ENCODE measurements at regions not wholly inside any gene's neighbourhood (a gene's known extent, or its start where the extent isn't known, plus 50 kb on each side); places are given as distances from the start of the nearest gene placed in this dataset.
"Not testable (repeated sequence)": the region's sequence is repeated elsewhere in the genome, so short reads cannot be mapped to it uniquely, and the experiment has no call there.

GRCh38 chr6:4661391-4661790 is 114.8 kb upstream of the CDYL start:
- no peak for DNase-seq
- intact Hi-C loops (cut with DNase I): no loop called here
- ATAC-seq (ENCODE audit: poor library complexity): no peak

GRCh38 chr6:4660377-4661321 is 115.6 kb upstream of the CDYL start:
- intact Hi-C loops (cut with DNase I): no loop called here
- DNase-seq (peak; percentile 44), ATAC-seq (ENCODE audit: poor library complexity) (peak; percentile 76)

DNA sequence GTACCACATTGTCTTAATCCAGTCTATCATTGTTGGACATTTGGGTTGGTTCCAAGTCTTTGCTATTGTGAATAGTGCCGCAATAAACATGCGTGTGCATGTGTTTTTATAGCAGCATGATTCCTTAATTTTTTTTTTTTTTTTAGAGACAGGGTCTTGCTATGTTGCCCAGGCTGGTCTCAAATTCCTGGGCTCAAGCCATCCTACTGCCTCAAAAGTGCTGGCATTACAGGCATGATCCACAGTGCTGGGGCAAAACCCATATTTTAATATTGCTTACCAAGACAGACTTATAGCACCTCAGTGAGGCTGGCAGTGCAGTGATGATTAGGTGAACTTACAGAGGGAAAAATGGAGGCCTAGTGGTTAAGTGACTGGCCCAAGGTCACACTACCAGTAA is 116.5 kb upstream of the CDYL start:
- intact Hi-C loops (cut with DNase I); ATAC-seq (ENCODE audit: poor library complexity); DNase-seq: not testable (repeated sequence)

DNA sequence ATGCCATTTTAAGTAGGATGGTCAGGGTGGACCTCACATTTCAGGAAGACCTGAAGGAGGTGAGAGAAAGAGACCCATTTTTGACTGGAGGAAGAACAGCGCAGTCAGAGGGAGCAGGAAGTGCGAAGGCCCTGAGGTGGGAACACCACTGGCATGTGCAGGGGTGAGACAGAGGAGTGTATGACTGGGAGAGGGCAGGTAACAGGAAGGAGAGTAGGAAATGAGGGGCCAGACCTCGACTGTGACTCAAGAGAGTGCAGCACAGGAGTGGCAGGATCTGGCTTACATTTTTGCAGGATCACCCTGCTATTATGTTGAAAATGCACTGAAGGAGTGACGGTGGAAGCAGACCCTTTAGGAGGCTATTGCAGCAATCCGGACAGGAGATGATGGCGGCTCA is 117.7 kb upstream of the CDYL start:
- intact Hi-C loops (cut with DNase I): no loop called here
- DNase-seq: no peak
- no peak for ATAC-seq (ENCODE audit: poor library complexity)

- intact Hi-C loops (cut with DNase I): no loop called here
- no peak for ATAC-seq (ENCODE audit: poor library complexity)
- DNase-seq: no peak
Observed at GRCh38 chr6:4656106-4656505, 120.1 kb upstream of the CDYL start.

GRCh38 chr6:4655196-4656025 is 120.8 kb upstream of the CDYL start:
- no peak for ATAC-seq (ENCODE audit: poor library complexity)
- intact Hi-C loops (cut with DNase I): no loop called here
- DNase-seq: no peak

- DNase-seq: no peak
- intact Hi-C loops (cut with DNase I): no loop called here
- no peak for ATAC-seq (ENCODE audit: poor library complexity)
Observed at GRCh38 chr6:4653141-4653540, 123.1 kb upstream of the CDYL start.

GRCh38 chr6:4651831-4652467 is 124.3 kb upstream of the CDYL start:
- intact Hi-C loops (cut with DNase I): no loop called here
- DNase-seq (no peak), ATAC-seq (ENCODE audit: poor library complexity) (no peak)

DNA sequence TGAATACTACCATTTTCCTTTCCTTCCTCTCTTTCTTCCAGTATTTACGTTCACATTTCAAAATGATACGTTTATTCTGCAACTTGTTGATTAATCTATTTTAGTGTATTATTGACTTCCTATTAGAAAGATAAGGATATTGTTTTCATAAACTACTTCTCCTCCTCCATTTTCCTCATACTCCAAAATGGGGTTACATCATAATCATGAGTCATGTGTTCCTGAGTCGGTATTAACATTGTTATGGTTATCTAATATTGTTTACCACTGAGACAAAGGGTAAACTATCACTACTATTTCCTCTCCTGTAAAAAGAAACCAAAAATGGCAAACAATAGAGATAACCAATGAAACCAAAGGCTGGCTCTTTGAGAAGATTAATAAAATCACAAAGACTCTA is 126.5 kb upstream of the CDYL start:
- intact Hi-C loops (cut with DNase I): loop anchor here (10.0 kb wide), 1 partner anchor 125 kb away; the partner anchor contains the start of gene CDYL
- ATAC-seq (ENCODE audit: poor library complexity): no peak
- DNase-seq: no peak

GRCh38 chr6:4647414-4648365 is 128.5 kb upstream of the CDYL start:
- ATAC-seq (ENCODE audit: poor library complexity) (peak; percentile 98), DNase-seq (peak; percentile 84)
- intact Hi-C loops (cut with DNase I): loop anchor here (10.0 kb wide), 1 partner anchor 127 kb away; the partner anchor contains the start of gene CDYL

GRCh38 chr6:4645713-4646360 is 130.4 kb upstream of the CDYL start:
- intact Hi-C loops (cut with DNase I): loop anchor here (10.0 kb wide), 1 partner anchor 129 kb away; the partner anchor contains the start of gene CDYL
- ATAC-seq (ENCODE audit: poor library complexity): no peak
- no peak for DNase-seq

DNA sequence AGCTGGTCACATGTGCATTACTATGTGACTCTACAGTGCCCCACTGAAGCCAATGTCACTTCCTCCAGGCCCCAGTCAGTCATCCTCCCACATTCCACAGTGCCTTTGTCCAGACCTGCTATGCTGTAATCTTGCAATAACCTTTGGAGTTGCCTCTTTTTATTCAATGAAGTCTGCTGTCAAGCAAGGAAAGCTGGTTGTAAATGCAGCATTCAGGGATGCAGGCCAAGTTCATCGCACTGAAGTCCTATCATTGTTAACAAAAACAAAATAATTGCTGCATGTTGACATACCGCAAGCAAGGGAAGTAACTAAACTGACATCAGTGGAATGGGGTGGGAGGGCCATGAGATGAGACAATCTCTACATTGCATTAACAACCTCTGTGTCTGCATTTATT is 131.2 kb upstream of the CDYL start:
- DNase-seq (no peak), ATAC-seq (ENCODE audit: poor library complexity) (no peak)
- intact Hi-C loops (cut with DNase I): loop anchor here (10.0 kb wide), 1 partner anchor 130 kb away; the partner anchor contains the start of gene CDYL

DNA sequence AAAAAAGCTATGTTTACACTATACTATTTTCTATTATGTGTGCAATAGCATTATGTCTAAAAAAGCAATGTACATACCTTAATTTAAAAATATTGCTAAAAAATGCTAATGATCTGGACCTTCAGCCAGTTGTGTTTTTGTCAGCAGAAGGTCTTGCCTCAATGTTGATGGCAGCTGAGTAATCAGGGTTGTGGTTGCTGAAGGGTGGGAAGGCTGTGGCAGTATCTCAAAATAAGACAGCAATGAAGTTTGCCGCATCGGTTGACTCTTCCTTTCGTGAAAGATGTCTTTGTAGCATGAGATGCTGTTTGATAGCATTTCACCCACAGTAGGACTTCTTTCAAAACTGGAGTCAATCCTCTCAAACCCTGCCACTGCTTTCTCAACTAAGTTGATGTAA is 134.7 kb upstream of the CDYL start:
- ATAC-seq (ENCODE audit: poor library complexity) (no peak), DNase-seq (no peak)
- intact Hi-C loops (cut with DNase I): loop anchor here (10.0 kb wide), 1 partner anchor 133 kb away; the partner anchor contains the start of gene CDYL

DNA sequence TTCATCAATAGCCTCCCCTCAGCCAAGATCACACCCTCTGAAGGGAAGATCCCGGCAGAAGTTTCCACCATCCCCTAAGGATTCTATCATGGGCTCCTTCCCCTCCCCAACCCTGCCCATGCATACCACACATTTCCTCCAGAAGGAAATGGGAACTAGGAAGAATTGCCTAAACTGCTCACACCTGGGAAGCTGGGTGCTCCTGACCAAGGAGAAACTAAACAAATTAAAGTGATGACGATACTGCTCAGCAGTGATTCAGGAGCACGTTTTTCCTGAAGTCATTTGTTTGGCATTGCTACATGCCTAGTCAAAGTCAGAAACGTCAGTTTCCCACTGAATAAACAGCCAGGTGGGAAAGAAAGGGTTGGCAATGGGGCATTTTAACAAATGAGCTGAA is 136.1 kb upstream of the CDYL start:
- intact Hi-C loops (cut with DNase I): loop anchor here (10.0 kb wide), 1 partner anchor 135 kb away; the partner anchor contains the start of gene CDYL
- DNase-seq (no peak), ATAC-seq (ENCODE audit: poor library complexity) (no peak)

DNA sequence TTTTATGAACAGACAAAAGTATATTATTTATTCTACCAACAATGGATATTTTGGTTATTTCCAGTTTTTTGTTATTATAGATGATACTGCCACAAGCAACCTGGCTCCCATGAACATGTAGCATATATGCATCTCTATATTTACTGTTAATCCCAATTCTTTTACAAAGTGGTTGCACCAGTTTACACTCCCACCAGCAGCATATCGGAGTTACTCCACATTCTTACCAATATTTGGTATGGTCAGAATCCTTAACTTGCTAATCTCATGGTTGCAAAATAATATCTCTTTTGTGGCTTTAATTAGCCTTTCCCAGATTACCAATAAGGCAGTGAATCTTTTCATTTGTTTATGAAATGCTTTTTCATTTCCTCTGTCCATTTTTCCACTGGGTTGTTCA is 137.6 kb upstream of the CDYL start:
- DNase-seq: no peak
- intact Hi-C loops (cut with DNase I): no loop called here
- no peak for ATAC-seq (ENCODE audit: poor library complexity)

- intact Hi-C loops (cut with DNase I): no loop called here
- ATAC-seq (ENCODE audit: poor library complexity) (no peak), DNase-seq (no peak)
Observed at GRCh38 chr6:4637691-4638433, 138.3 kb upstream of the CDYL start.

DNA sequence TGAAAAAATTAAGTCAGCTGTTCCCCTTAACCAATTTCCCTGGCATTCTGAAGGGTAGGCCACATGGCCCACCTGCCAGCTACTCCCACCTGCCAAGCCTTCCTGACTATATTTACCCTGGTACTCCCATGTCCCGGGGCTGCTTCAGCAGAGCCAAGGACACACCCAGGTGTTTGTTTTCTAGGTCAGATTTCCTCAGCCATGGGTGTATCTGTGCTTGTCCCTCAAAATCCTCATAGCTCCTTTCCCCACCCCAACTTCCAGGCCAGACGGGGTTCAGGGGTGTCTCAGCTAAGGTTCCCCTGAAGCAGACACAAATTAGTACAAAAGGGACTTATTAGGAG is 139.4 kb upstream of the CDYL start:
- DNase-seq: no peak
- ATAC-seq (ENCODE audit: poor library complexity): no peak
- intact Hi-C loops (cut with DNase I): no loop called here
